K562 (cell line): ENCODE measurements at regions not wholly inside any gene's neighbourhood (a gene's known extent, or its start where the extent isn't known, plus 50 kb on each side); places are given as distances from the start of the nearest gene placed in this dataset.

Source experiments
- ATAC-seq: fragments of 200-7000 bp; cut with Tn5 transposase; 3 replicates; pipeline ENCODE4 v1.9.1; 2020; ENCODE audit warnings: moderate library complexity
- BruUV-seq: library from RNA; stranded (reverse); fragments of 400-500 nt; replicated peaks from 2 replicates; lab custom pipeline; 2021; lab: Mats Ljungman, UMichigan
- CTCF ChIA-PET: fragments of 300-600 bp; formaldehyde crosslinking; extraction: SDS; loops from one replicate; lab custom pipeline; 2021; ENCODE audit warnings: low intra/inter-chr PET ratio; lab: Yijun Ruan, JAX
- POLR2A ChIA-PET: fragments of 300-600, 350-650 bp; sonication (Branson Sonifier 250); formaldehyde crosslinking; extraction: SDS; loops from one replicate; lab custom pipeline; 2021; ENCODE audit warnings: antibody characterized with exemption, inconsistent platforms; lab: Yijun Ruan, JAX
- DNase-seq, 4 experiments: peaks; one replicate each; pipeline versions ENCODE4 v3.0.0 to v3.0.0-alpha.2; 2011 to 2018; ENCODE audit warnings: low spot score in 3 of 4, mixed read lengths in 3 of 4; ENCODE audit errors: extremely low read depth in 1 of 4
- FAIRE-seq: peaks from 2 replicates; lab custom pipeline; 2011; peaks lifted over from hg19 to GRCh38; lab: Jason Lieb, UNC
- H2AFZ ChIP-seq: 2 replicates; pipeline ENCODE4 v1.6.0; 2011; ENCODE audit warnings: low read depth, low read length, control low read depth, inconsistent platforms
- H3K27ac ChIP-seq: fragments of 200-600 bp; 3 replicates; pipeline ENCODE4 v1.8.0; 2011; ENCODE audit warnings: low read depth, mild to moderate bottlenecking, control low read depth, inconsistent platforms, low read length, moderate library complexity, mixed read lengths; ENCODE audit errors: extremely low read depth
- H3K27me3 ChIP-seq, 2 experiments: fragments of 300-600 bp in 1 of 2; 2 replicates in 1 of 2; 3 replicates in 1 of 2; pipeline versions ENCODE4 v1.6.0 to v1.8.0; 2011; ENCODE audit warnings: inconsistent platforms in 2 of 2, low read length in 2 of 2, mild to moderate bottlenecking in 1 of 2, mixed read lengths in 1 of 2, moderate library complexity in 1 of 2; ENCODE audit not compliant: control insufficient read depth in 2 of 2, insufficient read depth in 2 of 2
- H3K36me3 ChIP-seq: fragments of 300-600 bp; 3 replicates; pipeline ENCODE4 v1.8.0; 2011; ENCODE audit warnings: mild to moderate bottlenecking, low read length, inconsistent platforms; ENCODE audit not compliant: control insufficient read depth, insufficient read depth
- H3K4me1 ChIP-seq, 2 experiments: fragments of 200-600 bp in 1 of 2; replicated peaks in 1 of 2; 2 replicates in 1 of 2; 3 replicates in 1 of 2; pipeline versions ENCODE4 v1.5.1 to v1.8.0; 2011; ENCODE audit warnings: inconsistent platforms in 2 of 2, low read length in 2 of 2, mild to moderate bottlenecking in 1 of 2, mixed read lengths in 1 of 2, moderate library complexity in 1 of 2; ENCODE audit not compliant: control insufficient read depth in 2 of 2, insufficient read depth in 2 of 2
- H3K4me2 ChIP-seq: 2 replicates; pipeline ENCODE4 v1.6.1; 2011; ENCODE audit warnings: low read length, control low read depth, inconsistent platforms, mixed read lengths; ENCODE audit not compliant: insufficient read depth
- H3K4me3 ChIP-seq: fragments of 200-600 bp; sonication (generic), shearing (Covaris generic); 2 replicates; pipeline ENCODE4 v1.5.1; 2016; ENCODE audit warnings: control low read depth, inconsistent platforms
- H3K79me2 ChIP-seq: fragments of 200-600 bp; 3 replicates; pipeline ENCODE4 v1.8.0; 2011; ENCODE audit warnings: low read length, inconsistent platforms; ENCODE audit not compliant: control insufficient read depth, insufficient read depth
- H3K9ac ChIP-seq, 2 experiments: 2 replicates each; pipeline versions ENCODE4 v1.6.0 to v1.6.1; 2011; ENCODE audit warnings: low read depth in 2 of 2, low read length in 2 of 2, control low read depth in 1 of 2, inconsistent platforms in 1 of 2, mild to moderate bottlenecking in 1 of 2, mixed read lengths in 1 of 2; ENCODE audit not compliant: insufficient read depth in 1 of 2
- H3K9me1 ChIP-seq: one replicate; pipeline ENCODE4 v1.6.0; 2011; ENCODE audit warnings: inconsistent platforms, mild to moderate bottlenecking, low read length, moderate library complexity; ENCODE audit not compliant: control insufficient read depth, insufficient read depth
- H3K9me3 ChIP-seq: replicated peaks from 2 replicates; pipeline ENCODE4 v1.5.1; 2011; ENCODE audit warnings: low read depth, low read length, inconsistent platforms; ENCODE audit not compliant: control insufficient read depth, insufficient read depth
- H4K20me1 ChIP-seq: replicated peaks from 2 replicates; pipeline ENCODE4 v1.6.1; 2011; ENCODE audit warnings: low read length, inconsistent platforms, mixed read lengths; ENCODE audit not compliant: control insufficient read depth, insufficient read depth
- CLOCK ChIP-seq: fragments of 250-450 bp; sonication (Bioruptor Pico); IDR thresholded peaks from 2 replicates; pipeline ENCODE4 v1.4.0; 2020; ENCODE audit warnings: mild to moderate bottlenecking, moderate library complexity, borderline replicate concordance
- E2F5 ChIP-seq: sonication (generic); formaldehyde crosslinking; IDR thresholded peaks from 2 replicates; pipeline ENCODE4 v1.8.0; 2022; ENCODE audit warnings: mild to moderate bottlenecking, missing genetic modification reagents
- FOXM1 ChIP-seq, 2 experiments: fragments of 450-650 bp in 1 of 2; sonication (generic) in 1 of 2; formaldehyde crosslinking in 1 of 2; IDR thresholded peaks; 2 replicates each; pipeline versions ENCODE4 v1.6.1 to v1.9.0; 2017 to 2022; ENCODE audit warnings: low read depth in 2 of 2, mild to moderate bottlenecking in 2 of 2, missing genetic modification reagents in 1 of 2, moderate library complexity in 1 of 2
- HDGF ChIP-seq: fragments of 450-650 bp; IDR thresholded peaks from 2 replicates; pipeline ENCODE4 v1.6.1; 2016
- KAT8 ChIP-seq: fragments of 450-650 bp; IDR thresholded peaks from 2 replicates; pipeline ENCODE4 v1.6.1; 2016; ENCODE audit warnings: low read depth, mild to moderate bottlenecking
- KDM1A ChIP-seq, 2 experiments: fragments of 450-650 bp; IDR thresholded peaks; 2 replicates each; pipeline ENCODE4 v1.6.1; 2016; ENCODE audit warnings: mild to moderate bottlenecking in 2 of 2
- TARDBP ChIP-seq: fragments of 450-650 bp; IDR thresholded peaks from 2 replicates; pipeline ENCODE4 v1.6.1; 2016
- XRCC5 ChIP-seq: fragments of 200-400 bp; formaldehyde crosslinking; IDR thresholded peaks from 2 replicates; pipeline ENCODE4 v1.6.1; 2017; ENCODE audit warnings: low read depth, mild to moderate bottlenecking, low read length
- ZC3H4 ChIP-seq: sonication (generic); formaldehyde crosslinking; IDR thresholded peaks from 2 replicates; pipeline ENCODE4 v1.9.0; 2021; ENCODE audit warnings: missing genetic modification reagents, borderline replicate concordance
- ZNF408 ChIP-seq: fragments of 250-450 bp; sonication (Bioruptor Pico); IDR thresholded peaks from 2 replicates; pipeline ENCODE4 v1.4.0; 2020; ENCODE audit warnings: low read depth, mild to moderate bottlenecking, moderate library complexity
- WGBS: fragments of 100-300 bp; shearing (Covaris generic); methylation state at CpG from one replicate; pipeline ENCODE4 v1.1.6; 2016; ENCODE audit warnings: low coverage, mixed read lengths; ENCODE audit not compliant: insufficient coverage; ENCODE audit errors: missing lambda C conversion rate; 5-methylcytosine and 5-hydroxymethylcytosine counted together
- in situ Hi-C: fragments of 300-500 bp; cut with MboI; formaldehyde crosslinking; loops from 4 replicates; pipeline ENCODE4 v1.15.0; 2018; ENCODE audit warnings: inconsistent platforms, mixed read lengths
- intact Hi-C: fragments of 100-400 bp; cut with micrococcal nuclease; formaldehyde crosslinking; loops from 2 replicates; pipeline ENCODE4 v1.14.2; 2022
- TF ChIP-seq, protein P1 (sequence below): sonication (generic); formaldehyde crosslinking; IDR thresholded peaks from 2 replicates; pipeline ENCODE4 v1.8.0; 2023; ENCODE audit warnings: mild to moderate bottlenecking, missing genetic modification reagents
- TF ChIP-seq, protein P2 (sequence below): fragments of 450-650 bp; IDR thresholded peaks from 2 replicates; pipeline ENCODE4 v1.6.1; 2017; ENCODE audit warnings: antibody characterized with exemption, mild to moderate bottlenecking

- Histone ChIP-seq H3K9ac (no peak overlapping the region), H3K36me3 (no peaks in the 10 kb centered on the region), H3K9me3 (no peaks in the 10 kb centered on the region), H3K4me1 (no peaks in the 10 kb centered on the region), H3K4me3 (no peak overlapping the region), H3K4me2 (no peak overlapping the region), H3K27me3 (no peaks in the 10 kb centered on the region), H3K79me2 (no peaks in the 10 kb centered on the region), H3K27ac (no peak overlapping the region), H2AFZ (no peak overlapping the region), H3K9me1 (no peaks in the 10 kb centered on the region), H4K20me1 (no peaks in the 10 kb centered on the region)
- WGBS = 0% methylated on average over 3 of the region's 5 CpGs
- FAIRE-seq = no peak
- POLR2A ChIA-PET = no interaction called here
- DNase-seq = no peak
- no TSS peak for BruUV-seq
- CTCF ChIA-PET = no interaction called here
- intact Hi-C loops = no loop called here
- no peak for ATAC-seq
- in situ Hi-C loops = no loop called here
- no peak for TF ChIP-seq HDGF
- TF ChIP-seq, protein P1, sequence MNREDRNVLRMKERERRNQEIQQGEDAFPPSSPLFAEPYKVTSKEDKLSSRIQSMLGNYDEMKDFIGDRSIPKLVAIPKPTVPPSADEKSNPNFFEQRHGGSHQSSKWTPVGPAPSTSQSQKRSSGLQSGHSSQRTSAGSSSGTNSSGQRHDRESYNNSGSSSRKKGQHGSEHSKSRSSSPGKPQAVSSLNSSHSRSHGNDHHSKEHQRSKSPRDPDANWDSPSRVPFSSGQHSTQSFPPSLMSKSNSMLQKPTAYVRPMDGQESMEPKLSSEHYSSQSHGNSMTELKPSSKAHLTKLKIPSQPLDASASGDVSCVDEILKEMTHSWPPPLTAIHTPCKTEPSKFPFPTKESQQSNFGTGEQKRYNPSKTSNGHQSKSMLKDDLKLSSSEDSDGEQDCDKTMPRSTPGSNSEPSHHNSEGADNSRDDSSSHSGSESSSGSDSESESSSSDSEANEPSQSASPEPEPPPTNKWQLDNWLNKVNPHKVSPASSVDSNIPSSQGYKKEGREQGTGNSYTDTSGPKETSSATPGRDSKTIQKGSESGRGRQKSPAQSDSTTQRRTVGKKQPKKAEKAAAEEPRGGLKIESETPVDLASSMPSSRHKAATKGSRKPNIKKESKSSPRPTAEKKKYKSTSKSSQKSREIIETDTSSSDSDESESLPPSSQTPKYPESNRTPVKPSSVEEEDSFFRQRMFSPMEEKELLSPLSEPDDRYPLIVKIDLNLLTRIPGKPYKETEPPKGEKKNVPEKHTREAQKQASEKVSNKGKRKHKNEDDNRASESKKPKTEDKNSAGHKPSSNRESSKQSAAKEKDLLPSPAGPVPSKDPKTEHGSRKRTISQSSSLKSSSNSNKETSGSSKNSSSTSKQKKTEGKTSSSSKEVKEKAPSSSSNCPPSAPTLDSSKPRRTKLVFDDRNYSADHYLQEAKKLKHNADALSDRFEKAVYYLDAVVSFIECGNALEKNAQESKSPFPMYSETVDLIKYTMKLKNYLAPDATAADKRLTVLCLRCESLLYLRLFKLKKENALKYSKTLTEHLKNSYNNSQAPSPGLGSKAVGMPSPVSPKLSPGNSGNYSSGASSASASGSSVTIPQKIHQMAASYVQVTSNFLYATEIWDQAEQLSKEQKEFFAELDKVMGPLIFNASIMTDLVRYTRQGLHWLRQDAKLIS (CRISPR knock-in tag) = no peak
- TF ChIP-seq FOXM1 (IDR thresholded peaks at IDR 0.05; ENCODE audit: low read depth) = no peak
- no peak for TF ChIP-seq FOXM1 (CRISPR knock-in tag; IDR thresholded peaks at IDR 0.05; ENCODE audit: low read depth)
- no peak for TF ChIP-seq KAT8
- no peak for TF ChIP-seq CLOCK (CRISPR knock-in tag)
- TF ChIP-seq ZC3H4 (CRISPR knock-in tag) = no peak
- TF ChIP-seq TARDBP = no peak
- TF ChIP-seq ZNF408 (CRISPR knock-in tag) = no peak
- no peak for TF ChIP-seq KDM1A (IDR thresholded peaks at IDR 0.05)
- TF ChIP-seq XRCC5 = no peak
- TF ChIP-seq, protein P2, sequence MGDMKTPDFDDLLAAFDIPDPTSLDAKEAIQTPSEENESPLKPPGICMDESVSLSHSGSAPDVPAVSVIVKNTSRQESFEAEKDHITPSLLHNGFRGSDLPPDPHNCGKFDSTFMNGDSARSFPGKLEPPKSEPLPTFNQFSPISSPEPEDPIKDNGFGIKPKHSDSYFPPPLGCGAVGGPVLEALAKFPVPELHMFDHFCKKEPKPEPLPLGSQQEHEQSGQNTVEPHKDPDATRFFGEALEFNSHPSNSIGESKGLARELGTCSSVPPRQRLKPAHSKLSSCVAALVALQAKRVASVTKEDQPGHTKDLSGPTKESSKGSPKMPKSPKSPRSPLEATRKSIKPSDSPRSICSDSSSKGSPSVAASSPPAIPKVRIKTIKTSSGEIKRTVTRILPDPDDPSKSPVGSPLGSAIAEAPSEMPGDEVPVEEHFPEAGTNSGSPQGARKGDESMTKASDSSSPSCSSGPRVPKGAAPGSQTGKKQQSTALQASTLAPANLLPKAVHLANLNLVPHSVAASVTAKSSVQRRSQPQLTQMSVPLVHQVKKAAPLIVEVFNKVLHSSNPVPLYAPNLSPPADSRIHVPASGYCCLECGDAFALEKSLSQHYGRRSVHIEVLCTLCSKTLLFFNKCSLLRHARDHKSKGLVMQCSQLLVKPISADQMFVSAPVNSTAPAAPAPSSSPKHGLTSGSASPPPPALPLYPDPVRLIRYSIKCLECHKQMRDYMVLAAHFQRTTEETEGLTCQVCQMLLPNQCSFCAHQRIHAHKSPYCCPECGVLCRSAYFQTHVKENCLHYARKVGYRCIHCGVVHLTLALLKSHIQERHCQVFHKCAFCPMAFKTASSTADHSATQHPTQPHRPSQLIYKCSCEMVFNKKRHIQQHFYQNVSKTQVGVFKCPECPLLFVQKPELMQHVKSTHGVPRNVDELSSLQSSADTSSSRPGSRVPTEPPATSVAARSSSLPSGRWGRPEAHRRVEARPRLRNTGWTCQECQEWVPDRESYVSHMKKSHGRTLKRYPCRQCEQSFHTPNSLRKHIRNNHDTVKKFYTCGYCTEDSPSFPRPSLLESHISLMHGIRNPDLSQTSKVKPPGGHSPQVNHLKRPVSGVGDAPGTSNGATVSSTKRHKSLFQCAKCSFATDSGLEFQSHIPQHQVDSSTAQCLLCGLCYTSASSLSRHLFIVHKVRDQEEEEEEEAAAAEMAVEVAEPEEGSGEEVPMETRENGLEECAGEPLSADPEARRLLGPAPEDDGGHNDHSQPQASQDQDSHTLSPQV = no peak
- no peak for TF ChIP-seq E2F5
These were observed 519.3 kb upstream of the CXorf51A start for GRCh38 chrX:147333821-147334220.
